Activated T-helper 9 cell treated with anti-CD3 and anti-CD28 coated beads, Interleukin-2, amount 50 U/mL, for 16 hours (primary cell): ENCODE measurements at regions not wholly inside any gene's neighbourhood (a gene's known extent, or its start where the extent isn't known, plus 50 kb on each side); places are given as distances from the start of the nearest gene placed in this dataset.

Source experiments
- DNase-seq: peaks from one replicate; pipeline ENCODE4 v3.0.0-alpha.2; 2020; ENCODE audit warnings: low read depth

DNA sequence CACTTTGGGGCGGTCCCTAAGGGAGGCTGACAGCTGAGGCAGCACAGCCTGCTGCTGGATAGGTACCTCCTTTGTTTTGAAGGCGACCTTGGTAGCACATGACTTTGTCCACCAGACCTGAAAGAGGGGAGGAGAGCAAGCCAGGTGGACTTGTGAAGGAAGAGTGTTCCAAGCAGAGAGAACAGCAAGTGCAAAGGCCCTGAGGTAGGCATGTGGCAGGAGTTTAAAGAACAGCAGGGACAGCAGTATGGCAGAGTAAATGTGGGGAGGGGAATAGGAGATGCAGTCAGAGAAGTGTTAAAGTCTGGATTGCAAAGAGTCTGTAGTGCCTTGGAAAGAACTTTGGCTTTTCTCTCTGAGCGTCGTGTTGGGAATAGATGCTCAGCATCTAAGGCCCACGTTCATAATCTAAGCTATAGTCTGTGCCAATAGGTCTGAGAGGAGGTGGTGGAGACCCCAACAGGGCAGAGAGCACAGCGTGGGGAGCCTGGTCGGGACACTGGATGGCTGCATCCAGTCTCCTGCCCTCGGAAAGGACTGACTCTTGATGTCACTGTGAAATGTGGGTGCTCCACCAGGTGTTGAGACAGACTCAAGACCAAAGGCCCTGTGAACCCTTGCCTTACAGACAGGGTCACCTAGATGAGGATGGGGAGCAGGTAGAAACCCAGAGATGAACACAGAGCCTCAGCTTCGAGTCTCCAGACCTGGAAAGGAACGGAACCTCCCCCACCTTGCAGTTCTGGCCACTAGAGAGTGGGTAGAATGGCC lies 242.1 kb upstream of the PWP1 start:
- DNase-seq, result no peak

DNA sequence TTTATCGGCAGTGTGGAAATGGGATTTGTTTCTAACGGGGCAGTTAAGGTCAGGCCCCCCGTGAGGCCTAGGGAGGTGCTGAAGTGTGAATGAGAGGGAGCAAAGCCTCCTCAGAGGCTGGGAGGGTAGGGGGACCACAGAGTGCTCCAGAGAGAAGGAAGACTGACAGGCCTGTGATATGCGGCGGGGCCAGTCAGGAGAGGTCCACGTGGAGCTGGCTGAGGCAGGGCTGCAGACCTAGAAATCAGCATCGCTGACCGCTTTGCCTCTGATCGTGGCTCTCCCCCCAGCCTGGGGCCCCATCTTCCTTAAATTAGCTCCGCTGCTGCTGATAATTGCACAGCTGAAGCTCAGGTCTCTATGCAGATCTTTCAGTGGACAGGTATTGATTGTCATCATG lies 240.8 kb upstream of the PWP1 start:
- no peak for DNase-seq

DNA sequence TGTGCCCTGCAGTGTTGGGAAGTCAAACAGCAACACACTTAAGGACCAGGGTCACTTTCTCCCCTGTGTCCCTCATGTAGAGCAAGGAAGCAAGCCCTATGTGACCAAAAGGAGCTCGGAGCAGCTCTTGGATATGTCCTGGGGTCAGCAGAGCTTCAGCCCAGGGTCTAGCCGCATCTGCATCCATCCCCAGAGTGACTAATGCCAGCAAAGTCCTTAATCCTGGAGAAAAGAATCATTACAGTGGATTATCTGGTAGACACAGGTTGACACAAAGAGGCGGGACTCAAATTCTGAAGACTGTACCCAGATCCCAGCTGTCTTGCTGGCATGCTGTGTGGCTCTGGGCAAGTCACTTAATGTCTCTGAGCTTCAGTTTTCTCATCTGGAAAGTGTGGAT lies 239.1 kb upstream of the PWP1 start:
- no peak for DNase-seq

DNA sequence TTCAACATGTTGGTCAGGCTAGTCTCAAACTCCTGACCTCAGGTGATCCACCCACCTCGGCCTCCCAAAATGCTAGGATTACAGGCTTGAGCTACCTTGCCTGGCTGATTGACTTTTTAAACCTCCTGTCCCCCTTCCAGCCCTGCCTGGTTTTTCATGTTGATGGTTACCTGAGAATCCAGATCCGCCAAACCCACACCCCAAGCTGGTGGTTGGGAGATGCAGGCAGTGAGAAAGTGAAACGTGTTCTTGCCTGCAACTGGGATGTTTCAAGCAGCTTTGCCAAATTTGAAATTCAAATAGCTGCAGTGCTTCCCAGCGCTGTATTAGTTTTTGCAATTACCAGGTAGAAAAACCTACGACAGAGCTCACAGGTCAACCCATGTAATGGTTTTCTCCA lies 238.3 kb upstream of the PWP1 start:
- no peak for DNase-seq

DNA sequence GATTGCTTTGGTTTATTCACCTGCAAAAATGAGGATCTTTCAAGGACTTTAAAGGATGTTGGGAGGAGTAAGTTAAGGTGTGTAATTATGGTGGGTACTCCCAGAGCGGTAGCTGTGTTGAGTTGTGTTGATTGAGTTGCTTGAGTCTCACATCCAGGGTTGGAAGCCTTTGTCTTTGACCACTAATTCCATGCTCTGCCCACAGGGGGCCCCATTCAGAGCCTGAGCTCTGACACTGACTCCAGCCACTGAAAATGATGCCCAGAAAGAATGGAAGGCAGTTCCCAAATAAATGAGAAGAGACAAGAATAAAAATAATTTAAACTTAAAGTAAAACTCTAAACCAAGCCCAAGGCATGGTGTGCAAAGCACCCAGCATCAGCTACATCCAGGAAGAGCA lies 237.4 kb upstream of the PWP1 start:
- DNase-seq, result no peak

DNA sequence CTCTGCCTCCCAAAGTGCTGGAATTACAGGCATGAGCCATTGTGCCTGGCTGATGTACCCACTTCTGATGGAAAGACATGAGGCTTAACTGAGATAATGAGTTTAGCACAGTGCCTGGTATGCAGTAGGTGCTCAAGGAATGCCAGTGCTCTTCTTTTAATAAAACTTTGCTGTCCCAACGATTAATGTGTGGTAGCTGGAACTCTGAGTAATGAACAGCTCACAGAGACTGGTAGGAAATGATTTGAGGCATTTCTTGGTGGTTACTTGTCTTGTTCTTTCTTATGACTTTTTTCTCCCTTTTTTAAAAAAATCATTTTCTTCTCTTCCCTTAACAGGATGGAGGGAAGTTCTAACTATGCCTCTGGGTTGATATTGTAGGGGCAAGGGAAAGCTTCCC lies 235.7 kb upstream of the PWP1 start:
- DNase-seq, result no peak

DNA sequence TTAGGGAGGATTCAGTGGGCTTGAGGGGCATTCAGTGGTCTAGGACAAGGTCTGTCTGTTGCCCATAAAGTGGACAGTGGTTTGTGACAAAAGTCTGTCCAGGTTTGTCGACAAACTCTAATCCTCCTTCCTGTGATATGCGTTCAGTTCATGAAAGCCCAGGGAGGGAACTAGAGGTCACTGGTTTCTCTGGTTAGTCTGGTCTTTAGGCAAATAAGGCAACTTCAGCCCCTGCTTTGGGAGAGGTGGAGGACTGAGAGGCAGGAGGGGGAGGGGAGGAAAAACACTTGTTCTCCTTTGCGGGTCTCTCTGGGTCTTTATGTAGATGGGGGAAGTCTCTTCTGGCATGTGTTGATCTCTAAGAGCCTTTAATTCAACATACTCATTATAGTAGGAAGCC lies 235.1 kb upstream of the PWP1 start:
- no peak for DNase-seq

DNA sequence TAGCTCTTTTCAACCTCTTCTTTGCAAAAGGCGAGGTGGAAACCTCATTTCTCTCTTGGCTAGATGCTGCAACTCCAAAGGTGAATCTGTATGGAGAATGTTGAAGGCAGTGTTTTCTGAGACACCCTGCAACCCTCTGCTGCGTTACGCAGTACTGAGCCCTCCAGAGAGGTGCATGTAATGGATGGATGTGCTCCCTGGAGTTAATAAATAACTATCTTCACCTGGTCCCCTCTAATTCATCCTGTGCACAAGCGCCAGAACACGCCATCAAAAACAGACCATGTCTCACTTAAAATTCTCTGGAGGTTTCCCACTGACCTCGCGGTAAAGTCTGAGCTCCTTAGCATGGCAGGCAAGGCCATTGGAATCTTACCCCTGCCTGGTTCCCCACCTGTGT lies 234.4 kb upstream of the PWP1 start:
- DNase-seq, result no peak

DNA sequence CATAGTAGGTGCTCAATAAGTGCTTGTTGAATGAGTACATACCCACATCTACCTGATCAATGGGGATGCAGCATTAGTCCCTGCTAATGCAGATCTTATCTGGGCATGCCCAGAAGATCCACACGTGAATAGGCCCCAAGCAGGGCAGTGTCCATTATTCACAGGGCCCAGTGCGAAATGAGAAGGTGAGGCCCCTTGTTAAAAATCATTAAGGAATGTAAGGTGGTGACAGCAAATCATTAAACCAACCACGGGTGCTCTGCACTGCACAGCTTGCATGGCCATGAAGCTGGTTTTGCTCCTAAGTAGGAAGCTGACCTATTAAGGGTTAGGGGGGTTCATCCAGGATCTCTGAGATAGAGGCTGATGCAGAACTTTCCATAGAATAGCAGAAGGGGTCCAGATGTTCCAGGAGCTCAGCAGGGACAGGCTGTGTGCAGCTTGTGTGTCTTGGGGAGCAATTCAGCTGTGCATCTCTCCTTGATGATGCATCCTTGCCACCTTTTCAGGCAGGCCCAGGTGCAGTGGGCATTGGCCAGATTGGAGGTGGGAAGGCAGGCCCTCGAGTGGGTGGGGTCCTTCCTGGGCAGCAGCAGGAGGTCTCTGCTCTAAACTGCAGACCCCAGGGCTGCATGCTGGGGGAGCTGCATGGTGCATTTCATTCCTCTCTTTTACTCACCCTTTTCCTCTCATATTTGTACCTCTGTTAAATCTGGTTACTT lies 231.3 kb upstream of the PWP1 start:
- no peak for DNase-seq

DNA sequence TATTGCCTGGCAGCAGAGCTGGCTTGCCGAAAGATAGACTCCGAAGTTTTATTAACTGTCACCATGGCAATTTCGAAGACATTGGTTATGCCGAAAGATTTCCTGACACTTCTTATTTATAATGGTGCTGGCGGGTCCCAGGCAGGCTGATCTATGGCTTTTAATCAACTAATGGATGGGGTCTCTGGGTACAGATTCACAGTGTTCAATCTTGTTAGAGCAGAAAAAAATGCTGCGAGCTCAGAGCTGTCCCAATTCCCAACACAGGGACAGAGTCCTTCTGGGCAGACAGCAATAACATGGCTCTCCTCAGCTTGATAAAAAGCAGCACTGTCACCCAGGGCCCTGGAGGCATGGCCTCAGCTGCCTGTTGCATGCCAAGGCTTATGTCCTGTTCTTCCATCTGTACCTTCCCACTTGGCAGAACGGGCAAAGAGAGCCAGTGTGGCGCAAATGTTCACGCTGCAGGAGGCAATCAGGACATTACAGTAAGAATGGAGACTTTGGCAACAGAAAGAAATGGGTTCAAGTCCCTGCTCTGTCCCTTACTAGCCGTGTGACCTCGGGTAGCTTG lies 228.2 kb upstream of the PWP1 start:
- DNase-seq, result no peak

DNA sequence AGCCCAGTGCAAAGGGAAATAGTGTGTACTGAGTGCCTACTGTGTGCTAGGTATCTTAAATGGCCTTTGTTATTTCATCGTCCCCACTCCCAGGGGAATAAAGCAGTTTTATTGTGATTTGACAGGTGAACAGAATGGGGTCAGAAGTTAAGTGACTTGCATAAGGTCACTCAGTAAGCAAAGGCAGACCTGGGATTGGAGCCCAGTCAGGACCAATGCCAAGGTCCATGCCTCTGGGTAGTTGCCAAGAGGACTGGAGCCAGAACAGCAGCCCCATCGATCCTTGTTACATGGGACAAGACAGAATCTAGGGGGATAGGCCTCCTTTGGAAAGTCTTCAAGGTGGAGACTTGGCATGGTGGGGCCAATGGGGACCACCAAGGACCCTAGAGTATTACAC lies 227.4 kb upstream of the PWP1 start:
- no peak for DNase-seq

DNA sequence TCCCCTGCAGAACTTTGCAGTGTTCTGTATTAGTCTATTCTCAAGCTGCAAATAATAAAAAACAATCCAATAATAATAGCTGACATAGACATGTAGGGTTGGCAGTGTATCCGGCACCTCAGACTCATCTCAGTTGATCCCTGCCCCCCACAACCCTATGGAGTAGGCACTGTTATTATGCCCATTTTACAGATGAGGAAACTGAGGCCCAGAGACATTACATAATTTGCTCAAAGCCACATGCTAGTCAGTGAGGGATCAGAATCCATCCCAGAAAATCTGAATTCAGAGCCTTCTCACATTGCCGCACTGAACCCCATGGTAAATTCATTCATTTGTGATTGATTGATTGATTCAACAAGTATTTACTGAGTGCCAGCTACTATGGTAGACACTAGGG lies 226.6 kb upstream of the PWP1 start:
- no peak for DNase-seq

DNA sequence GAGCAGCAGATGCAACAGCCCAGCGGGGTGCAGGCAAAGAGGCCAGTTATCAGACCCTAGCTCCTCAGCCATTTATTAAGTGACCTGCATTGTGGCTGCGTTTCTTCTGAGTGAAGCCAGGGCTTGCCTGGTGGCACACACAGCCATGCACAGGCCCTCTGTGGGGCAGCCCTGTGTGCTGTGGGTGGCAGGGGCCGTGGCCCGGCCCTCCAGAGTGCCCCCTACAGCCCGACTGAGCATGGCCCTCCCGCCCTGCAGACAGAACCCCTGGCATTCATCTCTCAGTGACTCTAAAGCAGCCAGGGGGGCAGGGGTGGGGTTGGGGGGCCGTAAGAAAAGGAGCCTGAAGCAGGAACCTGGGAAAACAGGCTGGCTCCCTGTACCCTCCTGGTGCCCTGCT lies 226.0 kb upstream of the PWP1 start:
- no peak for DNase-seq

DNA sequence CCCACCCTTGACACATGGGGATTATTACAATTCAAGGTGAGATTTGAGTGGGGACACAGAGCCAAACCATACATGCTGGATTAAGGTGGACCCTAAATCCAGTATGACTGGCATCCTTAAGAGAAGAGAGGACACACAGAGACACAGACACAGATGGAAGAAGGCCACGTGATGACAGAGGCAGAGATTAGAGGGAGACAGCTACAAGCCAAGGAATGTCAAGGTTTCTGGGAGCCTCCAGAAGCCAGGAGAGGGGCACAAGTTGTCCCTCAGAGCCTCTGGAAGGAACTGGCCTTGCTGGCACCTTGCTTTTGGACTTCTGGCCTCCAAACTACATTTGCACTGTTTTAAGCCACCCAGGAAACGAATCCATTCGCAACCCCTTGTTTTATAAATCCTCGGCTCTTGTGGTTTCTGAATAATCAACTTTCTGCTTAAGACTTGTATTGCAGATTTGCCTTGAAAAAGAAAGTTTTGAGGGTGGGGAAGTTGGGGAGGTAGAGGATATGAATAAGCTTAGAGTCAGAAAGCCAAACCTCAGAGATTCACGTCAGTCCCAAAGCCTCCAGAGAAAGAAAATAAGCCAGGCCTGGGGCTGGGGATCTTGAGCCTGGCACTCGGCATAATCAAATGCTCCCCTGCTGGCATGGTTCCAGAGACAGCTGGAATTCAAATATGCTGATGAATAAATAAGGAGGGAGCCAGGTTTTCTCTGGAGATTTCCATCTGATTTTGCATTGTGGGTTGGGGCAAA lies 224.2 kb upstream of the PWP1 start:
- DNase-seq, result no peak

DNA sequence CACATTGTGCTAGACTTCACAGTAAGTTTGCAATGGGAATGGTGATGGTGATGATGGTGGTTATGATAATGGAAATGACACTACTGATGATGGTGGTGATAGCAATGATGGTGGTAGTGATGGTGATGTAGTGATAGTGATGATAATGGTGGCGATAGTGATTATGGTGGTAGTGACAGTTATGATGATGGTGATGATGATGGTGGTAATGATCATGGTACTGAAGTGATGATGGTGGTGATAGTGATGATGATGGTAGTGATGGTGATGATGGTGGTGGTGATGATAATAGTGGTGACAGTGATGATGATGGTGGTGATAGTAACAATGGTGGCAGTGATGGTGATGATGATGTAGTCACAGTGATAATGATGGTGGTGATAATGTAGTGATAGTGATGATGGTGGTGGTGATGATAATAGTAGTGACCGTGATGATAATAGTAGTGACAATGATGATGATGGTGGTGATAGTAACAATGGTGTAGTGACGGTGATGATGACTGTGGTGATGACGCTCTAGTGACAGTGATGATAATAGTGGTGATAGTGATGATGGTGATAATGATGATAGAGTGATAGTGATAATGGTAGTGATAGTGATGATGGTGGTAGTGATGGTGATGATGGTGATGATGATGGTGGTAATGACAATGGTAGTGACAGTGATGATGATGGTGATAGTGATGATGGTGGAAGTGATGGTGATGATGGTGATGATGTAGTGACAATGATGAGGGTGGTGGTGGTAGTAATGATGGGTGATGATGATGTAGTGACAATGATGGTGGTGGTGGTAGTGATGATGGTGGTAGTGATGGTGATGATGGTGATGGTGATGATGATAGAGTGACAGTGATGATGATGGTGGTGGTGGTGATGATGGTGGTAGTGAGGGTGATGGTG lies 222.9 kb upstream of the PWP1 start:
- no peak for DNase-seq

DNA sequence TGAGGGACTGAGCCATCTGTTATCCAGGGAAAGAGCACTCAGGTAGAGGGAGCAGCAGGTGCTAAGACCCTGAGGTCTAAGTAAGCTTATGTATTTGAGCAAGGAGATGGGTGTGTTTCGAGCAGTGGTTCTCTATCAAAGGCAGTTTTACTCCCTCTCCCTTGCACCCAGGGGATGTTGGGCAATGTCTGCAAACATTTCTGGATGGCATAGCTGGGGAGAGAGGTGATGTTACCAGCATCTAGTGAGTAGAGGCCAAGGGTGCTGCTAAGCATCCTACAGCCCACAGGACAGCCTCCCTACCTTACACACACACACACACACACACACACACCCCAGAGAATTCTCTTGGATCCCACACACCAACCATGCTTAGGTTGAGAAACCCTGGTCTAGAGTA lies 221.0 kb upstream of the PWP1 start:
- no peak for DNase-seq

DNA sequence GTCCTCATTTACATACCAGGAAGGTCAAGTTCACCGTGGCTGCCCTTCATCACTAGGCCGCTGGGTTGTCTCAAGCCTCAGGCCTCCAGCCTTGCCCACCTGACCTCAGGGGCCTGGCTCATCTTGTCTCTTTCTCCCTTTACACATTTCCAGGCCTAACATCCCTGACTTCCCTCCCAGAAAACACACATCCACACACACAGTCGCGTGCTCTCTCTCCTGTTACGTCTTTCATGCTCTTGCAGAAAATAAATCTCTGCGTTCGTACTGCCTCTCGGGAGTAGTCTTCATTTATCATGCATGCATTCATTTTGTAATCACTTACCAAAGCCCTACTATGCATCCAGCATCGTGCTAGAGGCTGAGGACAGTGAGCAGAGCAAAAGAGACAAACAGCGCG lies 220.0 kb upstream of the PWP1 start:
- no peak for DNase-seq

DNA sequence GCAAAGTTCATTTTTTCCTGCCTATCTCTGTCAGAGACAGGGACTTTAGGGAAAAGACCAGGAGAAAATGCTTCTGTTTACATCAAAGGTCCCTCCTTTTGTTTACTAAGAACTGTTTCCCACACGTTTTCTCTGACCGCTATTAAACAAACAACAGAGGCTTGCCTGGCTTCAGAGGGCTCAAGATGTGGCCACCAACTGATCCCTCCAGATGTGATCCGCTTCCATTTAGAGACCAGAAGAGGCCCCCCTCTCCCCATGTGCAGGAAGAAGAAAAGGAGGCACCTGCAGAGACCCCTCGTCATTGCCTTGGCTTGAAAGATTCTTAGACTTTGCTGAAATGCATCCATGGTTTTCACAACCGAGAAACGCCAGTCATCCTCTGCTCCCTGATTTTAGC lies 217.9 kb upstream of the PWP1 start:
- DNase-seq, result no peak

DNA sequence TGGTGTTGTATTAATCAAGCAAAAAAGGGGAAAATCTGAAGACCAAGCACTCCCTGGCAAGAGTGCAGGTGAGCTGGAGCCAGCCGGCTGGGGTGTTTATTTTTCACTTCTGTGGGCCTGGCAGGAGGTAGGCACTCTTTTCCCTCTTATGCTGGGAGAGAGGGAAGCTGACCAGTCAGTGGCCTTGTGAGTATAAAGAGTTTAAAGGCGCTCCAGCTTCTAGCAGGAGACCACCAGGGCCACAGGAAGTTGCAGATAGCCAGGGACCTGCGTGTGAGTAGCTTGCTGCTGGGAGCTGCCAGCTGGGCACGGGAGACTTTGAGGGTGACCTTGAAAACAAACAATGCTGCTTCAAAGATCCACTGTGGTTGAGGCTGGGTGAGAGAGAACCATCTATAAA lies 217.4 kb upstream of the PWP1 start:
- DNase-seq, result no peak

DNA sequence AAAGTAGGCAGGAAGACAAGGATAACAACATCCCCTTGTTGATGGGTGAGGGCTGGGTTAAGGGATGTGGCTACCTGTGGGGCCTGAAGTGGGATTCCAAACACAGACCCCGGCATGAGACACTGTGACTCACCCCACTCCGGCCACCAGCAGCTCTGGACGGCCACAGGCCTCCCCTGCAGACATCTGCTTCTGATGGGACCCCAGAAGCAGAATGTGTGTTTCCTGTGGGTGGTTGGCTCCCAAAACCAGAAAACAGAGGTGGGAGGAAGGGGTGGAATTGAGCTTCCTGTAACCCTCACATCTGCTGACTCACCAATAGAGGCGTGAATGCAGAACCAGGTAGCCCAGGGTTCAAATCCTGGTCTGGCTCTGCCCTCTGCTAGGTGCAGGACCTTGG lies 216.6 kb upstream of the PWP1 start:
- DNase-seq, result no peak

DNA sequence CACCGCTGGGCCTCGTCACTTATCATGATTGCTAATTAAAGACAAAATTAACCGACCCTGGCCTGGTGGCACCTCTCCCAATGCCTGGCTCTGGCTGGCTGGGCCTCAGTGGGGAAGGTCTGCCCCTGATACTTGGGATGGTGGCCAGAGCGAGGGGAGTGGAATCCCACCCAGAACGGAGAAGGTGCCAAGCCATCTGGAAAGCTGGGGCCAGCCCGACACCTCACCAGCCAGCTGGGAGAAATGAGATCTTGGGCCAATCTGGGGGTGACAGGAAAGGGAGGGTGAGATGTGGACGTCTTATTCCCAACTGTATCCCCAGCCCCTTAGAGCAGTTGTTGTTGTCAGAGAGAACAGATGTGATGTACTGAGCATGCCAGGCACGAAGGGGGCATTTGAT lies 215.0 kb upstream of the PWP1 start:
- DNase-seq, result no peak

DNA sequence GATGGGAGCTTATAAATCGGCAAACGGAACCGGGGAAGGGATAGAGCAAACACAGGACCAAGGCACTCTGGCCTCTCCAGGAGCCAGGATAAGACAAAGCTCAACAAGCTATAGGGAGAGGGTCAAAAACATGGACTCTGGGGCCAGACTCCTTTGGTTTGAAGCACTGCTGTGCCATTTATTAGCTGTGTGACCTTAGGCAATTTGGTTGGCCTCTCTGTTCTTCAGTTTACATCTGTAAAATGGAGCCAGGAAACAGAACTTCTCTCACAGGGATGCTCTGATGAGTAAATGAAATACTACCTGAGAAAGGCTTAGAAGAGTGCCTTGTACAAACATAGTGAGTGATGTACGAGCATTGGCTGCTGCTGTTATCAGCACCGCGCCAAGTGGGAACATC lies 213.3 kb upstream of the PWP1 start:
- DNase-seq, result no peak
